K562 (cell line): ENCODE measurements at regions not wholly inside any gene's neighbourhood (a gene's known extent, or its start where the extent isn't known, plus 50 kb on each side); places are given as distances from the start of the nearest gene placed in this dataset.

Source experiments
- PHTF2 ChIP-seq: fragments of 250-450 bp; sonication (Bioruptor Pico); IDR thresholded peaks from 2 replicates; pipeline ENCODE4 v1.5.0; 2021; ENCODE audit warnings: mild to moderate bottlenecking
- POLR2A ChIP-seq: fragments of 450-650 bp; conservative IDR thresholded peaks from 2 replicates; pipeline ENCODE4 v1.6.1; 2016
- TCF7L2 ChIP-seq: fragments of 150-350 bp; IDR thresholded peaks from 2 replicates; pipeline ENCODE4 v1.6.1; 2016; ENCODE audit warnings: low read depth, mild to moderate bottlenecking, low read length, moderate library complexity
- TF ChIP-seq, protein P1 (sequence below): fragments of 250-450 bp; sonication (Bioruptor Pico); IDR thresholded peaks from 2 replicates; pipeline ENCODE4 v1.4.0; 2020
- TF ChIP-seq, protein P2 (sequence below), 3 experiments: IDR thresholded peaks in 2 of 3; conservative IDR thresholded peaks in 1 of 3; 2 replicates each; pipeline ENCODE4 v1.5.1; 2011 to 2012; ENCODE audit warnings: low read length in 3 of 3, mild to moderate bottlenecking in 3 of 3, control low read depth in 2 of 3, improper control_type of control experiment in 1 of 3, inconsistent platforms in 1 of 3, low read depth in 1 of 3, mixed read lengths in 1 of 3, moderate library complexity in 1 of 3; ENCODE audit not compliant: insufficient read depth in 2 of 3

DNA sequence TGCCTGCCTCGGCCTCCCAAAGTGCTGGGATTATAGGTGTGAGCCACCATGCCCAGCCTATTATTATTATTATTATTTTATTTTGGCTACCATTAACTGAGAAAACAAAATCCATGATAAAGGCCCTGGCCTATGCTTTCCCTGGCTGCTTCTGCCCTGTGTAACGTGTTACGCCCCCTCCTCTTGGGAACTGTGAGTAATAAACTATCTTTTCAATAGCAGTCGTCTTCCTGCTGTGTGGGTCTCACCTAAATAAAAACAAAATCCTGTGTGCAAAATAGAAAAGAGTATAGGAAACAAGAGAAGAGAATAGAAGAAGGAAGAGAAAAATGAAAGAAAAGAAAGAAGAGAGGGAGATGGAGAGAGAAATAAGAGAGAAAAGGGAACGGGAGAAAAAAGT is 237.0 kb downstream of the MIAT start:
- TF ChIP-seq, protein P1, sequence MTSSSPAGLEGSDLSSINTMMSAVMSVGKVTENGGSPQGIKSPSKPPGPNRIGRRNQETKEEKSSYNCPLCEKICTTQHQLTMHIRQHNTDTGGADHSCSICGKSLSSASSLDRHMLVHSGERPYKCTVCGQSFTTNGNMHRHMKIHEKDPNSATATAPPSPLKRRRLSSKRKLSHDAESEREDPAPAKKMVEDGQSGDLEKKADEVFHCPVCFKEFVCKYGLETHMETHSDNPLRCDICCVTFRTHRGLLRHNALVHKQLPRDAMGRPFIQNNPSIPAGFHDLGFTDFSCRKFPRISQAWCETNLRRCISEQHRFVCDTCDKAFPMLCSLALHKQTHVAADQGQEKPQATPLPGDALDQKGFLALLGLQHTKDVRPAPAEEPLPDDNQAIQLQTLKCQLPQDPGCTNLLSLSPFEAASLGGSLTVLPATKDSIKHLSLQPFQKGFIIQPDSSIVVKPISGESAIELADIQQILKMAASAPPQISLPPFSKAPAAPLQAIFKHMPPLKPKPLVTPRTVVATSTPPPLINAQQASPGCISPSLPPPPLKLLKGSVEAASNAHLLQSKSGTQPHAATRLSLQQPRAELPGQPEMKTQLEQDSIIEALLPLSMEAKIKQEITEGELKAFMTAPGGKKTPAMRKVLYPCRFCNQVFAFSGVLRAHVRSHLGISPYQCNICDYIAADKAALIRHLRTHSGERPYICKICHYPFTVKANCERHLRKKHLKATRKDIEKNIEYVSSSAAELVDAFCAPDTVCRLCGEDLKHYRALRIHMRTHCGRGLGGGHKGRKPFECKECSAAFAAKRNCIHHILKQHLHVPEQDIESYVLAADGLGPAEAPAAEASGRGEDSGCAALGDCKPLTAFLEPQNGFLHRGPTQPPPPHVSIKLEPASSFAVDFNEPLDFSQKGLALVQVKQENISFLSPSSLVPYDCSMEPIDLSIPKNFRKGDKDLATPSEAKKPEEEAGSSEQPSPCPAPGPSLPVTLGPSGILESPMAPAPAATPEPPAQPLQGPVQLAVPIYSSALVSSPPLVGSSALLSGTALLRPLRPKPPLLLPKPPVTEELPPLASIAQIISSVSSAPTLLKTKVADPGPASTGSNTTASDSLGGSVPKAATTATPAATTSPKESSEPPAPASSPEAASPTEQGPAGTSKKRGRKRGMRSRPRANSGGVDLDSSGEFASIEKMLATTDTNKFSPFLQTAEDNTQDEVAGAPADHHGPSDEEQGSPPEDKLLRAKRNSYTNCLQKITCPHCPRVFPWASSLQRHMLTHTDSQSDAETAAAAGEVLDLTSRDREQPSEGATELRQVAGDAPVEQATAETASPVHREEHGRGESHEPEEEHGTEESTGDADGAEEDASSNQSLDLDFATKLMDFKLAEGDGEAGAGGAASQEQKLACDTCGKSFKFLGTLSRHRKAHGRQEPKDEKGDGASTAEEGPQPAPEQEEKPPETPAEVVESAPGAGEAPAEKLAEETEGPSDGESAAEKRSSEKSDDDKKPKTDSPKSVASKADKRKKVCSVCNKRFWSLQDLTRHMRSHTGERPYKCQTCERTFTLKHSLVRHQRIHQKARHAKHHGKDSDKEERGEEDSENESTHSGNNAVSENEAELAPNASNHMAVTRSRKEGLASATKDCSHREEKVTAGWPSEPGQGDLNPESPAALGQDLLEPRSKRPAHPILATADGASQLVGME (CRISPR knock-in tag): no peak
- TF ChIP-seq TCF7L2 (no peak), PHTF2 (CRISPR knock-in tag) (no peak), POLR2A (no peak)
- TF ChIP-seq, protein P2, sequence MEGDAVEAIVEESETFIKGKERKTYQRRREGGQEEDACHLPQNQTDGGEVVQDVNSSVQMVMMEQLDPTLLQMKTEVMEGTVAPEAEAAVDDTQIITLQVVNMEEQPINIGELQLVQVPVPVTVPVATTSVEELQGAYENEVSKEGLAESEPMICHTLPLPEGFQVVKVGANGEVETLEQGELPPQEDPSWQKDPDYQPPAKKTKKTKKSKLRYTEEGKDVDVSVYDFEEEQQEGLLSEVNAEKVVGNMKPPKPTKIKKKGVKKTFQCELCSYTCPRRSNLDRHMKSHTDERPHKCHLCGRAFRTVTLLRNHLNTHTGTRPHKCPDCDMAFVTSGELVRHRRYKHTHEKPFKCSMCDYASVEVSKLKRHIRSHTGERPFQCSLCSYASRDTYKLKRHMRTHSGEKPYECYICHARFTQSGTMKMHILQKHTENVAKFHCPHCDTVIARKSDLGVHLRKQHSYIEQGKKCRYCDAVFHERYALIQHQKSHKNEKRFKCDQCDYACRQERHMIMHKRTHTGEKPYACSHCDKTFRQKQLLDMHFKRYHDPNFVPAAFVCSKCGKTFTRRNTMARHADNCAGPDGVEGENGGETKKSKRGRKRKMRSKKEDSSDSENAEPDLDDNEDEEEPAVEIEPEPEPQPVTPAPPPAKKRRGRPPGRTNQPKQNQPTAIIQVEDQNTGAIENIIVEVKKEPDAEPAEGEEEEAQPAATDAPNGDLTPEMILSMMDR (IDR thresholded peaks at IDR 0.05 in 2 of 3, conservative IDR thresholded peaks at IDR 0.05 in 1 of 3; ENCODE audit: insufficient read depth in 2 of 3, low read depth in 1 of 3, low read length in 3 of 3): no peak
